Activated CD8-positive, alpha-beta memory T cell treated with anti-CD3 and anti-CD28 coated beads, Interleukin-2, amount 10 ng/mL, durations not matched to agents 7 days and 5 days (primary cell): ENCODE measurements at regions not wholly inside any gene's neighbourhood (a gene's known extent, or its start where the extent isn't known, plus 50 kb on each side); places are given as distances from the start of the nearest gene placed in this dataset.

Experiments
- ATAC-seq: fragments of 150-1000 bp; cut with Tn5 transposase; one replicate; pipeline ENCODE4 v1.10.0; 2021; ENCODE audit warnings: moderate library complexity
- CTCF ChIA-PET: fragments of 350-600 bp; sonication (Branson Sonifier 250); formaldehyde crosslinking; loops from one replicate; lab custom pipeline; 2021; ENCODE audit warnings: antibody characterized with exemption; lab: Charles Lee
- DNase-seq: peaks from one replicate; pipeline ENCODE4 v3.0.0-alpha.2; 2020
- H3K27ac Mint-ChIP-seq: one replicate; pipeline ENCODE4 v1.8.0; 2021; ENCODE audit warnings: mild to moderate bottlenecking, mixed read lengths
- H3K27me3 Mint-ChIP-seq: one replicate; pipeline ENCODE4 v1.8.0; 2021; ENCODE audit warnings: mixed read lengths
- H3K36me3 Mint-ChIP-seq: one replicate; pipeline ENCODE4 v1.8.0; 2021; ENCODE audit warnings: mild to moderate bottlenecking, mixed read lengths
- H3K4me1 Mint-ChIP-seq: one replicate; pipeline ENCODE4 v1.8.0; 2021; ENCODE audit warnings: mixed read lengths
- H3K4me3 Mint-ChIP-seq: one replicate; pipeline ENCODE4 v1.8.0; 2021; ENCODE audit warnings: mild to moderate bottlenecking, moderate library complexity, mixed read lengths
- H3K9me3 Mint-ChIP-seq: one replicate; pipeline ENCODE4 v1.8.0; 2022; ENCODE audit warnings: low read depth, mixed read lengths

GRCh38 chr4:122053186-122053585 is 98.9 kb upstream of the BLTP1 start:
- DNase-seq: no peak
- no peaks in the 10 kb centered on the region for H3K27me3 Mint-ChIP-seq
- CTCF ChIA-PET: no interaction called here
- H3K9me3 Mint-ChIP-seq: no peaks in the 10 kb centered on the region
- no peak overlapping the region for H3K4me3 Mint-ChIP-seq
- H3K4me1 Mint-ChIP-seq: no peaks in the 10 kb centered on the region
- no peak for ATAC-seq
- H3K36me3 Mint-ChIP-seq: no peaks in the 10 kb centered on the region
- no peak overlapping the region for H3K27ac Mint-ChIP-seq

- H3K36me3 Mint-ChIP-seq: no peaks in the 10 kb centered on the region
- CTCF ChIA-PET: no interaction called here
- no peak overlapping the region for H3K27ac Mint-ChIP-seq
- ATAC-seq: no peak
- no peaks in the 10 kb centered on the region for H3K27me3 Mint-ChIP-seq
- H3K4me1 Mint-ChIP-seq: no peaks in the 10 kb centered on the region
- H3K9me3 Mint-ChIP-seq: no peaks in the 10 kb centered on the region
- no peak overlapping the region for H3K4me3 Mint-ChIP-seq
- no peak for DNase-seq
Observed at GRCh38 chr4:122052677-122053076, 99.5 kb upstream of the BLTP1 start.

- Mint-ChIP-seq H3K27me3 (no peaks in the 10 kb centered on the region), H3K9me3 (no peaks in the 10 kb centered on the region), H3K4me3 (no peak overlapping the region), H3K36me3 (no peaks in the 10 kb centered on the region), H3K4me1 (no peaks in the 10 kb centered on the region), H3K27ac (no peak overlapping the region)
- DNase-seq (no peak), ATAC-seq (no peak)
- CTCF ChIA-PET: no interaction called here
Observed at GRCh38 chr4:122050841-122051240, 99.0 kb upstream of the TRPC3 start.

GRCh38 chr4:122047456-122048425 is 95.9 kb upstream of the TRPC3 start:
- no peak for DNase-seq
- Mint-ChIP-seq H3K4me1 (no peaks in the 10 kb centered on the region), H3K9me3 (no peaks in the 10 kb centered on the region), H3K36me3 (no peaks in the 10 kb centered on the region), H3K27ac (no peak overlapping the region), H3K27me3 (peaks cover 3% of the 10 kb centered on the region), H3K4me3 (no peak overlapping the region)
- CTCF ChIA-PET: no interaction called here
- ATAC-seq: no peak

DNA sequence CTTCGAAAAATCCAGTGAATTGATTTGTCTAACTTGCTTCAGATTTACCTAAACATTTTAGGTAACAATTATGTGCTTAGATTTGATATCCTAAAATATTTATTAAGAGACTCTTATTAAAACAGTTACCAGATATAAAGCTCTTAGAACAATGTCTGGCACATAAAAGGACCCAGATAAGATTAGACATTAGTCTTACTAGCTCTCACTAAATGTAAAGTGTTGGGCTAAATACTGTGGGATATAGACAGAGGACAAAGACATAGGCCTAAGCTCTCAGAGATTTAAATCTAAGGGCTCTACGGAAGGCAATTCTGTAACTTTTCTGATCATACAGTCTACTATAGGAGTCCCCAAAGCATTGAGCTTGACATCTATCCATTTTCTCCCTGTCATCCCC is 94.4 kb upstream of the TRPC3 start:
- ATAC-seq (no peak), DNase-seq (no peak)
- no peak overlapping the region for H3K4me3 Mint-ChIP-seq
- no peaks in the 10 kb centered on the region for H3K36me3 Mint-ChIP-seq
- H3K27me3 Mint-ChIP-seq: peaks cover 3% of the 10 kb centered on the region
- no peaks in the 10 kb centered on the region for H3K4me1 Mint-ChIP-seq
- no peak overlapping the region for H3K27ac Mint-ChIP-seq
- CTCF ChIA-PET: no interaction called here
- no peaks in the 10 kb centered on the region for H3K9me3 Mint-ChIP-seq

GRCh38 chr4:122045533-122045932 is 93.7 kb upstream of the TRPC3 start:
- DNase-seq: no peak
- Mint-ChIP-seq H3K36me3 (no peaks in the 10 kb centered on the region), H3K4me3 (no peak overlapping the region), H3K27ac (no peak overlapping the region), H3K9me3 (no peaks in the 10 kb centered on the region), H3K27me3 (peaks cover 3% of the 10 kb centered on the region), H3K4me1 (no peaks in the 10 kb centered on the region)
- CTCF ChIA-PET: interaction anchor here (1.3 kb wide), 1 partner anchor 149 kb away, joined by 3 read pairs; no protein-coding TSS in a partner anchor
- no peak for ATAC-seq

- CTCF ChIA-PET: interaction anchor here (1.3 kb wide), 1 partner anchor 150 kb away, joined by 3 read pairs; no protein-coding TSS in a partner anchor
- H3K27me3 Mint-ChIP-seq: peaks cover 3% of the 10 kb centered on the region
Observed at GRCh38 chr4:122044501-122044900, 92.6 kb upstream of the TRPC3 start.

DNA sequence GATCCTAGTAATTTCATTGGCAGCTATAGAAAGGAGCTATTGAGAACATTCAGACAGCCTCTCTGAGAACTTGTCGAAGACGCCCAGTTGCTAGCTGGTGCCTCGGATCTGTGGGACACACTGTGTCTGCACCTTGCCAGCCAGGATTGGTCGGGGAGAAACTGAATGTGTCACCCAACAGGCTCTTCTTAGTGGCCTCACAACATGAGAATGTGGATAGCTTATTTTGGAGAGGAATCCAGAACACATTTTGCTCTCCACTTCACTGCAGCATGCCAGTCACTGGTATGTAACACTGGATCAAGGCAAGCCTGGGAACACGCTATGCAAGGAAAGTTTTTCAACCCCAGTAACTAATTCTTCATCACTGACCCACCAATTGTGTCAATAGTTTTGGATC is 89.5 kb upstream of the TRPC3 start:
- no peak for DNase-seq
- CTCF ChIA-PET: no interaction called here
- no peak for ATAC-seq
- Mint-ChIP-seq H3K4me1 (no peaks in the 10 kb centered on the region), H3K4me3 (no peak overlapping the region), H3K27me3 (peaks cover 5% of the 10 kb centered on the region), H3K36me3 (no peaks in the 10 kb centered on the region), H3K9me3 (no peaks in the 10 kb centered on the region), H3K27ac (no peak overlapping the region)

More at GRCh38 chr4:122044501-122044900, 92.6 kb upstream of the TRPC3 start:
- Mint-ChIP-seq H3K27ac (no peak overlapping the region), H3K4me3 (no peak overlapping the region), H3K9me3 (no peaks in the 10 kb centered on the region), H3K4me1 (no peaks in the 10 kb centered on the region), H3K36me3 (no peaks in the 10 kb centered on the region)
- no peak for ATAC-seq
- DNase-seq: no peak

GRCh38 chr4:122038896-122039295 is 87.0 kb upstream of the TRPC3 start:
- Mint-ChIP-seq H3K9me3 (no peaks in the 10 kb centered on the region), H3K27me3 (peaks cover 2% of the 10 kb centered on the region), H3K4me1 (no peaks in the 10 kb centered on the region), H3K4me3 (no peak overlapping the region), H3K36me3 (no peaks in the 10 kb centered on the region), H3K27ac (no peak overlapping the region)
- CTCF ChIA-PET: no interaction called here
- DNase-seq: no peak
- ATAC-seq: no peak

GRCh38 chr4:122034619-122035018 is 82.8 kb upstream of the TRPC3 start:
- Mint-ChIP-seq H3K36me3 (peaks cover 4% of the 10 kb centered on the region), H3K27ac (no peak overlapping the region), H3K27me3 (peaks cover 22% of the 10 kb centered on the region), H3K4me1 (no peaks in the 10 kb centered on the region), H3K4me3 (no peak overlapping the region), H3K9me3 (peaks cover 8% of the 10 kb centered on the region)
- ATAC-seq (no peak), DNase-seq (no peak)
- CTCF ChIA-PET: no interaction called here

GRCh38 chr4:122027203-122027602 is 75.3 kb upstream of the TRPC3 start:
- CTCF ChIA-PET: no interaction called here
- no peak overlapping the region for H3K27ac Mint-ChIP-seq
- peaks cover 4% of the 10 kb centered on the region for H3K36me3 Mint-ChIP-seq
- H3K27me3 Mint-ChIP-seq: peaks cover 32% of the 10 kb centered on the region
- no peaks in the 10 kb centered on the region for H3K4me1 Mint-ChIP-seq
- ATAC-seq: no peak
- H3K4me3 Mint-ChIP-seq: no peak overlapping the region
- DNase-seq: no peak
- H3K9me3 Mint-ChIP-seq: peaks cover 8% of the 10 kb centered on the region

- no peaks in the 10 kb centered on the region for H3K4me1 Mint-ChIP-seq
- no peaks in the 10 kb centered on the region for H3K9me3 Mint-ChIP-seq
- H3K4me3 Mint-ChIP-seq: no peak overlapping the region
- H3K27ac Mint-ChIP-seq: no peak overlapping the region
- CTCF ChIA-PET: no interaction called here
- H3K27me3 Mint-ChIP-seq: peaks cover 28% of the 10 kb centered on the region
- DNase-seq (no peak), ATAC-seq (no peak)
- no peaks in the 10 kb centered on the region for H3K36me3 Mint-ChIP-seq
Observed at GRCh38 chr4:122017296-122017695, 65.4 kb upstream of the TRPC3 start.

DNA sequence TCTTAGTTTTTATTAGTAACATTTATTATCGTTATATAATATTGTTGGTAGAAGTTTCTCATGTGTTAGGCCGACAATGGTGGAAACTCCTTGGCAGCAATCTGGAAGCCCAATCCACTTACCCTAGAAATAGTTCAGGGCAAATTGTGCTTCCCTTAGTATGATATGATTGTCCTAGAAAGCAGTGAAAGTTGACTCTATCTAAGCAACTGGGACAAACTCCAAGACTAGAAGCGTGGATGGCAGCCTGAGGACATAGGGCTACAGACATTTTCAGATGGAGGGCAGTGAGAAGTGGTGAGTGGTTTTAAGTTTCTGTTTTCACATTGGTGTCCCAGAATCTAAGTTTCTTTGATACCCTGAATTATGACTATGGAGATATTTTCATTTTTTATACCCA is 63.3 kb upstream of the TRPC3 start:
- no peaks in the 10 kb centered on the region for H3K36me3 Mint-ChIP-seq
- DNase-seq (no peak), ATAC-seq (no peak)
- no peak overlapping the region for H3K27ac Mint-ChIP-seq
- no peaks in the 10 kb centered on the region for H3K9me3 Mint-ChIP-seq
- peaks cover 31% of the 10 kb centered on the region for H3K27me3 Mint-ChIP-seq
- H3K4me1 Mint-ChIP-seq: no peaks in the 10 kb centered on the region
- CTCF ChIA-PET: no interaction called here
- no peak overlapping the region for H3K4me3 Mint-ChIP-seq

DNA sequence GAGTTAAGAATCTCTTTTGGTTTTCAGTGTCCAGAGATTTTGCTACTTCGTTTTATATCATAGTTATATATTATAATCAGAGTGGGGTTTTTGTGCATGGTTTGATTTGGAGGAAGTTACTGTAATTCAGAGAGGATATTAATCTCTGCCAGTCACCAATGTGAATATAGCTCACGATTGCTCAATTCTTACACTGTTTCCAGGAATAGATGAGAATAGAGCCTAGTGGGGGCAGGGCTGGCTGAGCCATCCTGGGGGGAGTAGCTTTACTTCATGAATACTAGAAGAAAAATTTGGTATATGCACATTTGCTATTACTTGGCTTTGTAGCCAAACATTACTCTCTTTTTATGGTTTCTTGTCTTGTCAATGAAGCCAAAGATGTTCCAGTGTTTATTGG is 60.9 kb upstream of the TRPC3 start:
- no peaks in the 10 kb centered on the region for H3K9me3 Mint-ChIP-seq
- no peaks in the 10 kb centered on the region for H3K4me1 Mint-ChIP-seq
- peaks cover 14% of the 10 kb centered on the region for H3K27me3 Mint-ChIP-seq
- H3K27ac Mint-ChIP-seq: no peak overlapping the region
- ATAC-seq (no peak), DNase-seq (no peak)
- H3K36me3 Mint-ChIP-seq: no peaks in the 10 kb centered on the region
- no peak overlapping the region for H3K4me3 Mint-ChIP-seq
- CTCF ChIA-PET: no interaction called here
